ENCODE measurements at regions not wholly inside any gene's neighbourhood (a gene's known extent, or its start where the extent isn't known, plus 50 kb on each side); places are given as distances from the start of the nearest gene placed in this dataset.
"Not testable (repeated sequence)": the region's sequence is repeated elsewhere in the genome, so short reads cannot be mapped to it uniquely, and the experiment has no call there.

- no peak for DNase-seq (ENCODE audit: low read depth in 2 of 2)
- TF ChIP-seq CTCF (IDR thresholded peaks at IDR 0.05; ENCODE audit: low read depth, low read length), result no peak
- H3K4me3 ChIP-seq (replicated peaks in 1 of 2; ENCODE audit: low read depth in 2 of 2, low read length in 2 of 2), result no peak overlapping the region
Observed at GRCh38 chr2:240259924-240260529, 119.6 kb upstream of the OTOS start.

- no peak for TF ChIP-seq CTCF (IDR thresholded peaks at IDR 0.05; ENCODE audit: low read depth, low read length)
- DNase-seq (ENCODE audit: low read depth in 2 of 2), result no peak
- no peak overlapping the region for H3K4me3 ChIP-seq (replicated peaks in 1 of 2; ENCODE audit: low read depth in 2 of 2, low read length in 2 of 2)
Observed at GRCh38 chr2:240260664-240261063, 120.2 kb upstream of the OTOS start.

GRCh38 chr2:240262578-240262977 is 122.1 kb upstream of the OTOS start:
- not testable (repeated sequence) for H3K4me3 ChIP-seq (replicated peaks in 1 of 2; ENCODE audit: low read depth in 2 of 2, low read length in 2 of 2); DNase-seq (ENCODE audit: low read depth in 2 of 2)

- TF ChIP-seq CTCF (IDR thresholded peaks at IDR 0.05; ENCODE audit: low read depth, low read length), result no peak
- no peak overlapping the region for H3K4me3 ChIP-seq (replicated peaks in 1 of 2; ENCODE audit: low read depth in 2 of 2, low read length in 2 of 2)
- DNase-seq (ENCODE audit: low read depth in 2 of 2), result no peak
Observed at GRCh38 chr2:240269380-240269779, 128.9 kb upstream of the OTOS start.

- TF ChIP-seq CTCF (IDR thresholded peaks at IDR 0.05; ENCODE audit: low read depth, low read length), result no peak
- no peak overlapping the region for H3K4me3 ChIP-seq (replicated peaks in 1 of 2; ENCODE audit: low read depth in 2 of 2, low read length in 2 of 2)
- no peak for DNase-seq (ENCODE audit: low read depth in 2 of 2)
Observed at GRCh38 chr2:240269886-240270285, 129.4 kb upstream of the OTOS start.

GRCh38 chr2:240271716-240272341 is 131.4 kb upstream of the OTOS start:
- TF ChIP-seq CTCF (IDR thresholded peaks at IDR 0.05; ENCODE audit: low read depth, low read length), result no peak
- no peak overlapping the region for H3K4me3 ChIP-seq (replicated peaks in 1 of 2; ENCODE audit: low read depth in 2 of 2, low read length in 2 of 2)
- no peak for DNase-seq (ENCODE audit: low read depth in 2 of 2)

GRCh38 chr2:240275386-240275785 is 134.9 kb upstream of the OTOS start:
- DNase-seq (ENCODE audit: low read depth in 2 of 2), result no peak
- no peak for TF ChIP-seq CTCF (IDR thresholded peaks at IDR 0.05; ENCODE audit: low read depth, low read length)
- H3K4me3 ChIP-seq (replicated peaks in 1 of 2; ENCODE audit: low read depth in 2 of 2, low read length in 2 of 2), result no peak overlapping the region
